Tibial nerve (tissue), 4 donors: ENCODE measurements at regions not wholly inside any gene's neighbourhood (a gene's known extent, or its start where the extent isn't known, plus 50 kb on each side); places are given as distances from the start of the nearest gene placed in this dataset.

Experiments used
- CTCF ChIP-seq, 5 experiments: fragments of 200-600 bp in 3 of 5; fragments of 450-650 bp in 2 of 5; sonication (generic) in 3 of 5; IDR thresholded peaks; one replicate each; pipeline ENCODE4 v1.5.1; 2016 to 2019; ENCODE audit warnings: antibody characterized with exemption in 5 of 5, mild to moderate bottlenecking in 3 of 5, moderate library complexity in 2 of 5
- EP300 ChIP-seq, 2 donors: sonication (generic); formaldehyde crosslinking; IDR thresholded peaks; one replicate each; pipeline ENCODE4 v1.6.1; 2017; ENCODE audit warnings: antibody characterized with exemption in 2 of 2, mild to moderate bottlenecking in 1 of 2
- POLR2A ChIP-seq, 2 donors: fragments of 450-650 bp; IDR thresholded peaks; one replicate each; pipeline ENCODE4 v1.6.1; 2017; ENCODE audit warnings: antibody characterized with exemption in 2 of 2, mild to moderate bottlenecking in 2 of 2, moderate library complexity in 2 of 2

GRCh38 chr17:83195330-83196023 is 116.1 kb downstream of the METRNL start:
- TF ChIP-seq POLR2A (IDR thresholded peaks at IDR 0.05) (no peak), CTCF (IDR thresholded peaks at IDR 0.05) (peak; percentile 9 to 67 (median 20)), EP300 (IDR thresholded peaks at IDR 0.05) (peak; percentile 14 to 55)
